Dedifferentiated amniotic fluid mesenchymal stem cell (primary cell): ENCODE measurements at regions not wholly inside any gene's neighbourhood (a gene's known extent, or its start where the extent isn't known, plus 50 kb on each side); places are given as distances from the start of the nearest gene placed in this dataset.
A peak's percentile ranks its signal among the peaks of the same experiment; 100 is the strongest.

Experiments
- DNase-seq: peaks from one replicate; pipeline ENCODE4 v3.0.0-alpha.2; 2016; ENCODE audit errors: extremely low spot score

GRCh38 chr11:8826139-8826786 is 84.7 kb upstream of the AKIP1 start:
- DNase-seq: peak; percentile 65

- no peak for DNase-seq
Observed at GRCh38 chr11:8826901-8827560, 84.0 kb upstream of the AKIP1 start.

- DNase-seq: no peak
Observed at GRCh38 chr11:8828046-8828445, 82.9 kb upstream of the AKIP1 start.

GRCh38 chr11:8828580-8829361 is 82.2 kb upstream of the AKIP1 start:
- no peak for DNase-seq

- no peak for DNase-seq
Observed at GRCh38 chr11:8829556-8829955, 81.4 kb upstream of the AKIP1 start.

GRCh38 chr11:8830641-8831040 is 80.3 kb upstream of the AKIP1 start:
- DNase-seq: no peak

- no peak for DNase-seq
Observed at GRCh38 chr11:8831861-8832260, 79.1 kb upstream of the AKIP1 start.

GRCh38 chr11:8832571-8833260 is 78.3 kb upstream of the AKIP1 start:
- DNase-seq: peak; percentile 84

GRCh38 chr11:8833568-8834315 is 77.2 kb upstream of the AKIP1 start:
- DNase-seq: no peak

GRCh38 chr11:8834379-8834778 is 76.6 kb upstream of the AKIP1 start:
- DNase-seq: no peak

- peak; percentile 47 for DNase-seq
Observed at GRCh38 chr11:8838248-8838647, 72.7 kb upstream of the AKIP1 start.

GRCh38 chr11:8839306-8839956 is 71.6 kb upstream of the AKIP1 start:
- no peak for DNase-seq

GRCh38 chr11:8839957-8840945 is 70.7 kb upstream of the AKIP1 start:
- DNase-seq: no peak

GRCh38 chr11:8841899-8842298 is 69.1 kb upstream of the AKIP1 start:
- no peak for DNase-seq

- no peak for DNase-seq
Observed at GRCh38 chr11:8858808-8859207, 52.2 kb upstream of the AKIP1 start.
